VCaP (cell line): ENCODE measurements at regions not wholly inside any gene's neighbourhood (a gene's known extent, or its start where the extent isn't known, plus 50 kb on each side); places are given as distances from the start of the nearest gene placed in this dataset.

ENCODE experiments used
- H3K27ac ChIP-seq: fragments of 450-650 bp; 2 replicates; pipeline ENCODE4 v1.5.1; 2017
- CTCF ChIP-seq: fragments of 450-650 bp; conservative IDR thresholded peaks from 2 replicates; pipeline ENCODE4 v1.5.1; 2017; ENCODE audit warnings: mild to moderate bottlenecking, moderate library complexity

- no peak for TF ChIP-seq CTCF
- H3K27ac ChIP-seq: no peak overlapping the region
These were observed 143.3 kb upstream of the MGAT5 start for GRCh38 chr2:134110532-134110931.

GRCh38 chr2:134117676-134118075 lies 136.2 kb upstream of the MGAT5 start:
- no peak overlapping the region for H3K27ac ChIP-seq
- TF ChIP-seq CTCF: no peak

- peak; percentile 88 for TF ChIP-seq CTCF
- H3K27ac ChIP-seq: peak overlapping the region; percentile 95
These were observed 135.4 kb upstream of the MGAT5 start for GRCh38 chr2:134118279-134119116.

GRCh38 chr2:134119117-134119712 lies 134.7 kb upstream of the MGAT5 start:
- H3K27ac ChIP-seq: peak overlapping the region; percentile 95

GRCh38 chr2:134119713-134120405 lies 134.0 kb upstream of the MGAT5 start:
- no peak for TF ChIP-seq CTCF
- H3K27ac ChIP-seq: peak overlapping the region; percentile 95

More at GRCh38 chr2:134119117-134119712, 134.7 kb upstream of the MGAT5 start:
- TF ChIP-seq CTCF: no peak

GRCh38 chr2:134120406-134120732 lies 133.5 kb upstream of the MGAT5 start:
- no peak for TF ChIP-seq CTCF
- H3K27ac ChIP-seq: peak overlapping the region; percentile 95

- no peak for TF ChIP-seq CTCF
- H3K27ac ChIP-seq: peak overlapping the region; percentile 95
These were observed 132.9 kb upstream of the MGAT5 start for GRCh38 chr2:134120733-134121630.
